ENCODE measurements at regions not wholly inside any gene's neighbourhood (a gene's known extent, or its start where the extent isn't known, plus 50 kb on each side); places are given as distances from the start of the nearest gene placed in this dataset.

- TF ChIP-seq, protein P1, sequence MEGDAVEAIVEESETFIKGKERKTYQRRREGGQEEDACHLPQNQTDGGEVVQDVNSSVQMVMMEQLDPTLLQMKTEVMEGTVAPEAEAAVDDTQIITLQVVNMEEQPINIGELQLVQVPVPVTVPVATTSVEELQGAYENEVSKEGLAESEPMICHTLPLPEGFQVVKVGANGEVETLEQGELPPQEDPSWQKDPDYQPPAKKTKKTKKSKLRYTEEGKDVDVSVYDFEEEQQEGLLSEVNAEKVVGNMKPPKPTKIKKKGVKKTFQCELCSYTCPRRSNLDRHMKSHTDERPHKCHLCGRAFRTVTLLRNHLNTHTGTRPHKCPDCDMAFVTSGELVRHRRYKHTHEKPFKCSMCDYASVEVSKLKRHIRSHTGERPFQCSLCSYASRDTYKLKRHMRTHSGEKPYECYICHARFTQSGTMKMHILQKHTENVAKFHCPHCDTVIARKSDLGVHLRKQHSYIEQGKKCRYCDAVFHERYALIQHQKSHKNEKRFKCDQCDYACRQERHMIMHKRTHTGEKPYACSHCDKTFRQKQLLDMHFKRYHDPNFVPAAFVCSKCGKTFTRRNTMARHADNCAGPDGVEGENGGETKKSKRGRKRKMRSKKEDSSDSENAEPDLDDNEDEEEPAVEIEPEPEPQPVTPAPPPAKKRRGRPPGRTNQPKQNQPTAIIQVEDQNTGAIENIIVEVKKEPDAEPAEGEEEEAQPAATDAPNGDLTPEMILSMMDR (conservative IDR thresholded peaks at IDR 0.05; ENCODE audit: low read depth, low read length) = peak; percentile 98
- no peak for TF ChIP-seq EZH2phosphoT487 (IDR thresholded peaks at IDR 0.05; ENCODE audit: borderline replicate concordance, low read length)
- TF ChIP-seq EZH2 (IDR thresholded peaks at IDR 0.05; ENCODE audit: low read length, unreplicated experiment) = no peak
Observed at GRCh38 chr12:29088611-29089219, 60.4 kb upstream of the FAR2 start.

All from PC-3 (cell line).